ENCODE measurements at regions not wholly inside any gene's neighbourhood (a gene's known extent, or its start where the extent isn't known, plus 50 kb on each side); places are given as distances from the start of the nearest gene placed in this dataset.

DNA sequence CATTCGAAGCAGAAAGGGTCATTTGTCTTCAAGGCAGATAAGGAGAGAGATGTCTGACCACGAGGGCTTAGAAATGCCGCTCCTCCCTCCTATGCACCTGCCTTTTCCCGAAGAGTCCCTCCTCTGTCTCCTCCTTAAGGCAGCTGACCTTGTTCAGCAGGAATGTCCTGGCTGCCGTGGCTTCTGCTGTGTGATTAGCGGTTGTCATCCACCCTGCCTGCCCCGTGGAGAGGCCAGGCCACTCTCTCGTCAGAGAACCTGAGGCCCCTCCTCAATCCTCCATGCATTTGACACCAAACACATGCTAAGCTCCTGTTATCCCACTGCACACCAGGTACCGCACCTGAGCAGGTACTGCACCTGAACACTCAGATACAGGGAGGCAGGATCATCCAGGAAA, 834.6 kb downstream of the TBC1D22A start:
- TF ChIP-seq CTCF (conservative IDR thresholded peaks at IDR 0.05; ENCODE audit: low read depth, low read length) (no peak), EZH2 (IDR thresholded peaks at IDR 0.05; ENCODE audit: low read length, unreplicated experiment) (no peak)

Data from PC-3 (cell line).